ENCODE measurements at regions not wholly inside any gene's neighbourhood (a gene's known extent, or its start where the extent isn't known, plus 50 kb on each side); places are given as distances from the start of the nearest gene placed in this dataset.

DNA sequence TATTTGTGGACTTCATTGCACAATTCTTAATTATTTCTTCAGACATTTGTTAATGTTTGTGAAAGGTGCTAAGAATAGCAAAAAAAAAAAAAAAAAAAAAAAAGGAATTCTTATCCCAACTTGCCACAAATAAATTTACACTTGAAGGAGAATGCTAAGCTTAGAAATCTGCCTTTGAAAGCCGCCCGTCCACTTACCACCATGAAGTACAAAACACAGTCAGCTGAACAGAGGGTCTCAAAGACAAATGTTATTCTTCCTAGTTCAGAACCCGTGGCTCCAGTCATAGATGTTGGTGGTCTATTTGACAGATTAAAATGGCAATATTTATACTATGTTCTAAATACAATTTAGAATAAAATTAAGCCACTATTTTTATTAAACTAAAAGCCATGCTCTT lies 141.2 kb downstream of the ELAPOR2 start:
- Mint-ChIP-seq H3K4me3 (ENCODE audit: unreplicated experiment) (no peak overlapping the region), H3K4me1 (ENCODE audit: low read depth, unreplicated experiment) (no peaks in the 10 kb centered on the region), H3K27me3 (ENCODE audit: insufficient read depth, unreplicated experiment) (peaks cover 4% of the 10 kb centered on the region), H3K9me3 (ENCODE audit: unreplicated experiment) (no peaks in the 10 kb centered on the region), H3K27ac (ENCODE audit: unreplicated experiment) (no peak overlapping the region), H3K36me3 (ENCODE audit: insufficient read depth, unreplicated experiment) (no peaks in the 10 kb centered on the region)
- TF ChIP-seq, protein P1, sequence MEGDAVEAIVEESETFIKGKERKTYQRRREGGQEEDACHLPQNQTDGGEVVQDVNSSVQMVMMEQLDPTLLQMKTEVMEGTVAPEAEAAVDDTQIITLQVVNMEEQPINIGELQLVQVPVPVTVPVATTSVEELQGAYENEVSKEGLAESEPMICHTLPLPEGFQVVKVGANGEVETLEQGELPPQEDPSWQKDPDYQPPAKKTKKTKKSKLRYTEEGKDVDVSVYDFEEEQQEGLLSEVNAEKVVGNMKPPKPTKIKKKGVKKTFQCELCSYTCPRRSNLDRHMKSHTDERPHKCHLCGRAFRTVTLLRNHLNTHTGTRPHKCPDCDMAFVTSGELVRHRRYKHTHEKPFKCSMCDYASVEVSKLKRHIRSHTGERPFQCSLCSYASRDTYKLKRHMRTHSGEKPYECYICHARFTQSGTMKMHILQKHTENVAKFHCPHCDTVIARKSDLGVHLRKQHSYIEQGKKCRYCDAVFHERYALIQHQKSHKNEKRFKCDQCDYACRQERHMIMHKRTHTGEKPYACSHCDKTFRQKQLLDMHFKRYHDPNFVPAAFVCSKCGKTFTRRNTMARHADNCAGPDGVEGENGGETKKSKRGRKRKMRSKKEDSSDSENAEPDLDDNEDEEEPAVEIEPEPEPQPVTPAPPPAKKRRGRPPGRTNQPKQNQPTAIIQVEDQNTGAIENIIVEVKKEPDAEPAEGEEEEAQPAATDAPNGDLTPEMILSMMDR (IDR thresholded peaks at IDR 0.05; ENCODE audit: insufficient read depth in 1 of 2, low read depth in 1 of 2, low read length in 1 of 2, severe bottlenecking in 1 of 2, unreplicated experiment in 1 of 2): no peak
- H3K9me3 ChIP-seq: no peaks in the 10 kb centered on the region
- H3K36me3 ChIP-seq (ENCODE audit: control insufficient read depth, insufficient read depth, low read length): no peaks in the 10 kb centered on the region
- no peak overlapping the region for H3K4me3 ChIP-seq (ENCODE audit: low read depth, low read length)
- H3K27me3 ChIP-seq (replicated peaks; ENCODE audit: control insufficient read depth, insufficient read depth, low read length): no peaks in the 10 kb centered on the region
- intact Hi-C loops (cut with micrococcal nuclease; ENCODE audit: unreplicated experiment): no loop called here
- CTCF ChIA-PET: no interaction called here
- DNase-seq: no peak
- POLR2A ChIA-PET: no interaction called here
- H3K4me1 ChIP-seq: no peaks in the 10 kb centered on the region
- no TSS peak for BruUV-seq (replicated peaks)

DNA sequence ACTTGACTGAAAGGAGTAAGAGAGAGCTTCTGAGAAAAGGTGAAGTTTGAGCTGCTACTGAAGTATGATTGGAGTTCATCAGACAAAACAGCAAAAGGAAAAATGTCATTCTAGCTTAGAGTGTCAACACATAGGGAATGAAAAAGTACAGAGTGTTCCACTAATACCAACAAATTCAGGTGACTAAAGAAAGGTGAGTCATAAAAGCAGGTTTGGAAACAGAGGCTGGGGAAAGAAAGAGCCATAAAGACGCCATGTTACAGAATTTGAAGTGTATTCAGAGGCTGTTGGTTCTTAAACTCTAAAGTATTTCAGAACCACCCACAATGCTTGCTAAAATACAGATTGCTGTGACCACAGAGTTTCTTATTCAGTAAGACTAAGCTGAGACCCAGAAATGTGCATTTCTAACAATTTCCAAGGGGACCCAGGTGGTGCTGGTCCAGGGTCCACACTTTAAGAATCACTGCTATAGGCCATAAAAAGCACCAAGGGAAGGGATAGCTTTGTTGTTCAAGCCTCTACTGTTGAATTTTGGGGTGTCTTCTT lies 143.1 kb downstream of the ELAPOR2 start:
- no peaks in the 10 kb centered on the region for H3K9me3 Mint-ChIP-seq (ENCODE audit: unreplicated experiment)
- no peak overlapping the region for H3K4me3 Mint-ChIP-seq (ENCODE audit: unreplicated experiment)
- peaks cover 4% of the 10 kb centered on the region for H3K27me3 Mint-ChIP-seq (ENCODE audit: insufficient read depth, unreplicated experiment)
- DNase-seq: no peak
- POLR2A ChIA-PET: no interaction called here
- intact Hi-C loops (cut with micrococcal nuclease; ENCODE audit: unreplicated experiment): no loop called here
- Histone ChIP-seq H3K4me1 (no peaks in the 10 kb centered on the region), H3K4me3 (ENCODE audit: low read depth, low read length) (no peak overlapping the region), H3K36me3 (ENCODE audit: control insufficient read depth, insufficient read depth, low read length) (no peaks in the 10 kb centered on the region), H3K9me3 (no peaks in the 10 kb centered on the region), H3K27me3 (replicated peaks; ENCODE audit: control insufficient read depth, insufficient read depth, low read length) (no peaks in the 10 kb centered on the region)
- no TSS peak for BruUV-seq (replicated peaks)
- H3K36me3 Mint-ChIP-seq (ENCODE audit: insufficient read depth, unreplicated experiment): no peaks in the 10 kb centered on the region
- TF ChIP-seq, protein P1 (IDR thresholded peaks at IDR 0.05; ENCODE audit: insufficient read depth in 1 of 2, low read depth in 1 of 2, low read length in 1 of 2, severe bottlenecking in 1 of 2, unreplicated experiment in 1 of 2): no peak
- CTCF ChIA-PET: interaction anchor here (0.7 kb wide), 1 partner anchor 11 kb away, joined by 10 read pairs; no protein-coding TSS in a partner anchor
- no peaks in the 10 kb centered on the region for H3K4me1 Mint-ChIP-seq (ENCODE audit: low read depth, unreplicated experiment)
- H3K27ac Mint-ChIP-seq (ENCODE audit: unreplicated experiment): no peak overlapping the region

DNA sequence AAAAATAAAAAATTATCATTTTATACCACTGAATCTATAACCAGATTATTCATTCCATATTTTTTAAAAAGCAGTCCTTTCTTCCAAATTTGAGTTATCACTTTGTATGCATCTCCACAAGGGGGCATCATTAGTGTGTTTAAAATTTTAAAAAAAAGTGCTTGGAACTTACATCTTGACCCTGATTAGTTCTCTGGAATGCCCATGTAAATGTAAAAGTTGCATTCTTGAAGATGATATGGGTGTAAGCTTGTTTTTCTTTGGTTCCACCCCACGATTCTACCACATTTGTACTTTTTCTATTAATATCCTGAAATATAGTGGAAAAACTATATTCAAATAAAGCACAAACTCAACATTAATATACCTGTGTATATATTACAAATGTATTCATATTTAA lies 144.9 kb downstream of the ELAPOR2 start:
- ChIA-PET POLR2A (no interaction called here), CTCF (no interaction called here)
- intact Hi-C loops (cut with micrococcal nuclease; ENCODE audit: unreplicated experiment): loop anchor here (1.0 kb wide), 1 partner anchor 323 kb away; no protein-coding TSS in a partner anchor
- Mint-ChIP-seq H3K9me3 (ENCODE audit: unreplicated experiment) (no peaks in the 10 kb centered on the region), H3K27ac (ENCODE audit: unreplicated experiment) (no peak overlapping the region), H3K36me3 (ENCODE audit: insufficient read depth, unreplicated experiment) (no peaks in the 10 kb centered on the region), H3K4me1 (ENCODE audit: low read depth, unreplicated experiment) (no peaks in the 10 kb centered on the region), H3K4me3 (ENCODE audit: unreplicated experiment) (no peak overlapping the region), H3K27me3 (ENCODE audit: insufficient read depth, unreplicated experiment) (peaks cover 4% of the 10 kb centered on the region)
- TF ChIP-seq, protein P1 (IDR thresholded peaks at IDR 0.05; ENCODE audit: insufficient read depth in 1 of 2, low read depth in 1 of 2, low read length in 1 of 2, severe bottlenecking in 1 of 2, unreplicated experiment in 1 of 2): peak; percentile 31 to 49
- no peaks in the 10 kb centered on the region for H3K4me1 ChIP-seq
- H3K4me3 ChIP-seq (ENCODE audit: low read depth, low read length): no peak overlapping the region
- peak in 1 of 2 experiments; percentile 8 for DNase-seq
- no TSS peak for BruUV-seq (replicated peaks)
- H3K36me3 ChIP-seq (ENCODE audit: control insufficient read depth, insufficient read depth, low read length): no peaks in the 10 kb centered on the region
- no peaks in the 10 kb centered on the region for H3K9me3 ChIP-seq
- no peaks in the 10 kb centered on the region for H3K27me3 ChIP-seq (replicated peaks; ENCODE audit: control insufficient read depth, insufficient read depth, low read length)

Data from Caco-2 (cell line).